ENCODE measurements at regions not wholly inside any gene's neighbourhood (a gene's known extent, or its start where the extent isn't known, plus 50 kb on each side); places are given as distances from the start of the nearest gene placed in this dataset.
"Not testable (repeated sequence)": the region's sequence is repeated elsewhere in the genome, so short reads cannot be mapped to it uniquely, and the experiment has no call there.

DNA sequence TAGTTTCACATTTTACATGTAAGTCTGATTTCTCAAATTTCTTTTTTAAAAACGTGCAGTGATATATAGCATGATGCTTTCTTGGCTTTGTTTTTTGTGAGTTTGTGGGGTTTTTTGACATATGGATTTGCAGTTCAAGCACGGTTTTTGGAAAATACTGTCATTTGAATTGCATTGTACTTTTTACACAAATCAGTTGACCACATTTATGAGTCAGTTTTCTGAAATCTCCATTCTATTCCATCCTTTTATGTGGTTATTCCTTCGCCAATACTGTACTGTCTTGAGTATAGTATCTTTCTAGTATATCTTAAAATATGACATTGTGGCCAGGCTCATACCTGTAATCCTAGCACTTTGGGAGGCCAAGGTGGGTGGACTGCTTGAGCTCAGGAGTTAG lies 890.0 kb upstream of the CITED2 start:
- no peak for DNase-seq (ENCODE audit: low spot score)

- not testable (repeated sequence) for DNase-seq (ENCODE audit: low spot score)
Observed at GRCh38 chr6:140258302-140258701, 883.9 kb upstream of the CITED2 start.

DNA sequence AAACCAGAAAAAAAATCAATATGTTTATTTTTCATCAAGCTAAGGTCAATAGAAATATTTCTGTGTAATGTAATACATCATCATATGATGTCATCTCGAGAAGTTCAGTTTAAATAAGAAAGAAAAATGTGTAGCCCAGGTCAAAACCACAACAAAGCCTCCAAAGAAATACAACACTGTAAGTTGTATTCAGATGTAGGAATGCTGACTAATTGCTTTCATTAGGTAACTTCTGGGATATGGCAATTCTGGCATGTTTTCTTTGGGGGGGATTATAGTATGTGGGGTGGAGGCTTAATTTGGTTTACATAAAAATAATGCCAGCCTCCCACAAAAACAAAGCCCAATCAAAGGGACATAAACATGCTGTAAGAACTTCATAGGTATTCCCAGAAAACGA lies 881.8 kb upstream of the CITED2 start:
- peak; percentile 11 for DNase-seq (ENCODE audit: low spot score)

DNA sequence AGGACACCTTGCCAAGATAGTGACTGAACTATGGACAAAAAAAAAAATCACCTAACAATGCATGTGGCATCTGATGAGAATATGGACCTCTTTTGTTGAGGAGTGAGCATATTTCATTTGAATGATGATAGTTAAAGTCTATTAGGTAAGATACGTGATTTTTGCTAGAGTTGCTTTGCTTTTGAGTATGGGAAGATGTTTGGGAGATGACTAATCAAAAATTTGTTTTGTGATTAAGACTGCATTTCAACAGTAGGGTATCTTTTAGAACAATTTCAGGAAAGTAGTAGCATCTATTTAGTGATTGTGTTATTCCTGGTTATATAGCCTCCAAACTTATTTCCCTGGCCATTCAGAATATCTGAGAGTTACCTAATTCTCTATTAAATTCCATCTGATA lies 878.6 kb upstream of the CITED2 start:
- DNase-seq (ENCODE audit: low spot score) = no peak

GRCh38 chr6:140252099-140252498 lies 877.7 kb upstream of the CITED2 start:
- DNase-seq (ENCODE audit: low spot score) = no peak

DNA sequence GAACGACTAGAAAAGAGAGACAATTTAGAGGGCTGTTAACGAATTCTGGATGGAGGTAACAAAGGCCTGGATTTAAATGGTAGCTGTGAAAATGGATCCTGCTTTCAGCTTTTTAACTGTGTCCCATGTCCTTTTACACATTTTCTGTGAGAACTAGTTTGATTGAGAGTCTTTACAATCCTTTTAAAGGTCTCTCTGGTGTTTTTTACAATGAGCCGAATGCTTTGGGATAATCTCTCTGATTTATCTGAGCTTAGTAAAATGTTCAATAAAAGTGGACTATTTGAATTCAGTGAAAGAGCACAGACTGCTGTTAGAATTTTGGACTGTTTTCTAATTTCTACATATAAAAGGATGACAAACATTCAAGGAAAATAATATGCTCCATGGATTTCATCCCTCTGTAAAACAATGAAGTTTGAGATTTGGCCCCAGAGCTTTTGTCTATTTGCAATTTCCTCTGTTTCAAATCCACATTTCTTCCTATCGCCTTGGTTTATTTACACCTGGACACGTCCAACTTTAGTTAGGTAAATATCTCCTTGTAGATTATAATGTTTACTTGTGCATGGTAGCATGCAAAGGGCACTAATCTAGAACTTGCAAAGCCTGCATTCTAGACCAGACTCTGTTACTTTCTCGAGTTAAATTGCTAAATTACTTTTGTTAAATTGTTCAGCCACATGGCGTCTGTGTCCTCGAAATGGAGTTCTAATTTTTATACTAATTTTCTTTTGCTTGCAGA lies 871.0 kb upstream of the CITED2 start:
- DNase-seq (ENCODE audit: low spot score) = no peak

- no peak for DNase-seq (ENCODE audit: low spot score)
Observed at GRCh38 chr6:140237251-140237650, 862.8 kb upstream of the CITED2 start.

DNA sequence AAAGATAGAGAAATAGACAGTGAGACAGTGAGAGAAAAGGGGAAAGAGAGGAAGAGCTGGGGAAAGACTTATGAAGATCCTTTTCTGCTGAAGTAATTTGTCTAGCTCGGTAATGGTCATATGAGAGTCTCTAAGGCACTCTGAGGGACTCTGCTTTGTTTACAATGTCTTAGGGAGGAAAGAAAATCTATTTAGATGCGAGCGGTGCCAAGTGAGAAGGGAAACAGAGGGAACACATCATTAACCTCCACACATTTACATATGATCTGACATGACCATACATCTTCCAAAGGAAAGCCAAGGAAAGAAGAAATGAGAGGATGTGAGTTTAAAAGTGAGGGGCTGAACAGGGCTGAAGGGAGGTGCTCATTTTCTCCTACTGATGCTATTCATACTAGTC lies 862.3 kb upstream of the CITED2 start:
- DNase-seq (ENCODE audit: low spot score) = no peak

GRCh38 chr6:140230282-140230681 lies 855.8 kb upstream of the CITED2 start:
- DNase-seq (ENCODE audit: low spot score) = no peak

DNA sequence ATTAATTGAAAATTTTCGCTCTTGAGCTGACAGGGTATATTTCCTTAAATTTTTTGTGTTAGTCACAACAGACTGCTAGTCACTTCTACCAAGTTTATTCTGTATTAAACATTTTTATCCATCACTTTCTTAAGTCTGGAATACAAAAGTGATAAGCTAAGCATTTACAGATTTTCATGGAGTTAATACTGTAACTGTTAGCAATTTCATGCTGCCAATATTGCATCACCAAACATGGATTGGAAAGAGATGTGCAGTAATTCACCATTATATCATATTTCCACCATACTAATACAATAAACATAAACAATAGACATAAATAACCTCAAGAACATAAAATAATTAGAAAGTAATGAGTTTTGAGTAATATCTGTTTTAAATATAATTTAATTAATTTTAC lies 854.0 kb upstream of the CITED2 start:
- DNase-seq (ENCODE audit: low spot score) = no peak

- no peak for DNase-seq (ENCODE audit: low spot score)
Observed at GRCh38 chr6:140226637-140227036, 852.2 kb upstream of the CITED2 start.

DNA sequence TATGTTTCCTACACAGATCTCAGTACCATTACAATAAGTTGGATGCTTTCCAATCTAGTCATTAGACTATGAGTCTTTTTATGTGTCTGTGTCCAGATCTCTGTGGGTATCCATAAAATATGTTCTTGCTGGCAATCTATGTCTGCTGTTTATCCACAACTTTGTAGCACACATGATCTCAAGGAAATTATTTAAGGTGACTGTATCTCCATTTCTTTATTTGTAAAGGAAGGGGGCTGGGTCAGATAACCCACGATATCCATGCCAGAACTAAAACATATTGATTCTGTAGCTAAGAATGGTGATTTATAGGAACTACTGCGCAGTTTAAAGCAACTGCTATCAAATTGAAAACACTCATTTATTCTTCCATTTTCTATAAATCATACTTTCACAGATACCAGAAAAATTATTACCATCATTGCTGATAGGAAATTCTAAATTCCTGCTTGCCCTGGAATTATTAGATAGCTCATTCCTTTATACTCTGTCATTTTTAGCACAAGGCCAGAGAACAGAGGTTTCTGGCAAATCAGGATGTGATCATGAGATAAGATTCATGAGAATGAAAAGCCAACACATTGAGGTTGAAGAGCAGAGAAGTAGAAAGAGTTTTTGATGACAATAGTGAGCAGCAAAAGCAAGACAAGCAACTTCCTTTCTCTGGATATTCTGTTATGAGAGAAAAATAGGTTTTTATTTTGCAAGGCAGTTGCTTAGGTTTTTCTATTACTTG lies 851.4 kb upstream of the CITED2 start:
- no peak for DNase-seq (ENCODE audit: low spot score)

DNA sequence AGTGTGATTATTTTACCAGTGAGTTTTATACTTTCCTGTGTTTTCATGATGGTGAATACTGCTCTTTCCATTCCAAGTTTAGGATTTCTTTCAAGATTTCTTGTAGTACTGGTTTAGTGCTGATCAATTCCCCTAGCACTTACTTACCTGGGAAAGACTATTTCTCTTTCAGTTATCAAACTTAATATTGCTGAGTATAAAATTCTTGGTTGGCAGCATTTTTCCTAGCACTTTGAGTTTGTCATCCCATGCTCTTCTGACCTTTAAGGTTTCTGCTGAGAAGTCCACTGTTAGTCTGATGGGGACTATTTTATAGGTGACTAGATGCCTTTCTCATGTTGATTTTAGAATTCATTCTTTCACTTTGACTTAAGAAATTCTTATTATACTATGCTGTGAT lies 842.8 kb upstream of the CITED2 start:
- DNase-seq (ENCODE audit: low spot score) = no peak

GRCh38 chr6:140209775-140210174 lies 835.3 kb upstream of the CITED2 start:
- DNase-seq (ENCODE audit: low spot score) = no peak

- DNase-seq (ENCODE audit: low spot score) = no peak
Observed at GRCh38 chr6:140208286-140208685, 833.8 kb upstream of the CITED2 start.

DNA sequence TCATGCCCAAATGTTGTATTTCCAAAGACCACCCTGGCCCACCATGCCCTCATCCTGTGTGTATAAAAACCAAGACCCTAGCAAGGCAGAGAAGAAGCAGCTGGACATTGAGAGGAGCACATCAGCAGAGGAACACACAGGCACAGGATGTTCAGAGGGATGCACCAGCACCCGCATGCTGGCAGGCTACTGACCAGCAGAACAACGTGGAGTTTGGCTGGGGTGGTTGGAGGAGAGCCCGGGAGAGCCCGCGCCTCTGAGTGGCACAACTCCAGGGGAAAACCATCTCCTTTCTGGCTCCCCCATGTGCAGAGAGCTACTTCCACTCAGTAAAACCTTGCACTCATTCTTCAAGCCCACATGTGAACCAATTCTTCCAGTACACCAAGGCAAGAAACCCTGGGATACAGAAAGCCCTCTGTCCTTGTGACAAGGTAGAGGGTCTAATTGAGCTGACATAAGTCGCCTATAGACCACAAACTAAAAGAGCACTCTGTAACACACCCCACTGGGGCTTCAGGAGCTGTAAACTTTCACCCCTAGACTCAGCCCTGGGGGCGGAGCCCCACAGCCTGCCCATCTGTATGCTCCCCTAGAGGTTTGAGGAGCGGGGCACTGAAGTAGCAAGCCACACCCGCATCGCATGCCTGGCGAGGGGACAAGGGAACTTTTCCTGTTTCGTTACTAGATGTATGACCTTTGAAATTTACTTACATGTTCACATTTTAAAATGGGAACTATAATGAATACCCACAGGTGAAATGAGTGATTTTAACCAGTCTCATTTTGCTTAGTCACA lies 831.5 kb upstream of the CITED2 start:
- no peak for DNase-seq (ENCODE audit: low spot score)

- DNase-seq (ENCODE audit: low spot score) = no peak
Observed at GRCh38 chr6:140204154-140204553, 829.7 kb upstream of the CITED2 start.

GRCh38 chr6:140203661-140204147 lies 829.3 kb upstream of the CITED2 start:
- DNase-seq (ENCODE audit: low spot score) = no peak

DNA sequence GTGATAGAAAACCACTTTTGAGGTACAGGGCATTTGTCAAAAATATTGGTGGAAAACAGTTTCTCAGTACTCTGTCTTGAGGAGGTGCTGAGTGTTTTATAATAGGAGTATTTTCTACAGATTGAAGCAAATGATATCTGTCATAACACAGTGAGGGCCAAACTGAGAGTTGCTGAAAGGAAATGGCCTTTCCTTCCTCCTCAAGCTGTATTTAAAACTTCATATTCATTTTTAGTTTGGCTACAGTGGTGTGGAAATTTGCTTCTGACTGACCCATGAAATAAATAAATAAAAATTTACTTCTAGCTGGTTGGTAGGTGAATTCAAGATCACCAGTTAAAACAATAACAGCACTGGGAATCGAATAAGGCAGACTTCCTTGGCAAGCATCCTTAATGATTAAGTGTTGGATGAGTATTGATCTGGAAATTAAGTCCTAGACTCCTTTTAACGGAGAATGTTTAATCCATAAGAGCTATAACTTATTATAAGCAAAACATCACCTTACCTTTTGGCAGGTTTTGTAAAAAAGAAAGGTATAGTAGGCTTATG lies 828.6 kb upstream of the CITED2 start:
- no peak for DNase-seq (ENCODE audit: low spot score)

- DNase-seq (ENCODE audit: low spot score) = no peak
Observed at GRCh38 chr6:140201787-140202458, 827.5 kb upstream of the CITED2 start.

GRCh38 chr6:140193269-140193668 lies 818.8 kb upstream of the CITED2 start:
- no peak for DNase-seq (ENCODE audit: low spot score)

GRCh38 chr6:140192018-140192417 lies 817.6 kb upstream of the CITED2 start:
- DNase-seq (ENCODE audit: low spot score) = no peak
